ENCODE measurements at regions not wholly inside any gene's neighbourhood (a gene's known extent, or its start where the extent isn't known, plus 50 kb on each side); places are given as distances from the start of the nearest gene placed in this dataset.

GRCh38 chr21:28877318-28877884 is 115.3 kb downstream of the LTN1 start:
- peaks cover 7 to 51% of the 10 kb centered on the region in 2 experiments for H3K36me3 ChIP-seq (replicated peaks in 1 of 2; ENCODE audit: control extremely low read depth in 1 of 2, control insufficient read depth in 1 of 2, extremely low read depth in 1 of 2, insufficient read depth in 2 of 2, low read length in 1 of 2)
- no peaks in the 10 kb centered on the region for H3K27me3 Mint-ChIP-seq
- H4K20me1 ChIP-seq (ENCODE audit: control insufficient read depth, insufficient read depth, low read length, poor library complexity, severe bottlenecking): no peaks in the 10 kb centered on the region
- ATAC-seq (ENCODE audit: low read depth): no peak
- intact Hi-C loops (cut with micrococcal nuclease): no loop called here
- no peak overlapping the region for H3K9ac ChIP-seq (ENCODE audit: low read length)
- no peak overlapping the region for H3K27ac ChIP-seq (ENCODE audit: low read length in 2 of 2)
- no peak overlapping the region for H3K4me2 ChIP-seq (replicated peaks; ENCODE audit: low read depth, low read length, poor library complexity, severe bottlenecking)
- H3K27ac Mint-ChIP-seq: no peak overlapping the region
- H3K4me3 ChIP-seq (ENCODE audit: control extremely low read depth in 1 of 5, extremely low read depth in 1 of 5, insufficient read depth in 1 of 5, low read depth in 2 of 5, low read length in 4 of 5): no peak overlapping the region
- TF ChIP-seq CTCF (IDR thresholded peaks at IDR 0.05) (peak; percentile 57), EZH2 (IDR thresholded peaks at IDR 0.05; ENCODE audit: borderline replicate concordance, insufficient read depth, low read depth, low read length, poor library complexity, severe bottlenecking) (no peak)
- no peaks in the 10 kb centered on the region for H3K79me2 ChIP-seq (ENCODE audit: control insufficient read depth, insufficient read depth, low read length)
- DNase-seq: no peak
- H3K4me1 ChIP-seq (ENCODE audit: control insufficient read depth in 2 of 2, insufficient read depth in 2 of 2, low read length in 2 of 2): no peaks in the 10 kb centered on the region
- POLR2A ChIA-PET: no interaction called here
- no CpG with 5 or more reads among the region's 1 CpG for WGBS (ENCODE audit: insufficient coverage)
- no peak overlapping the region for H3K4me3 Mint-ChIP-seq
- H3K9me3 ChIP-seq (ENCODE audit: control extremely low read depth in 1 of 3, control insufficient read depth in 2 of 3, insufficient read depth in 1 of 3, low read length in 2 of 3): no peaks in the 10 kb centered on the region
- CTCF ChIA-PET: no interaction called here
- H3K4me1 Mint-ChIP-seq: no peaks in the 10 kb centered on the region
- no peaks in the 10 kb centered on the region for H3K27me3 ChIP-seq (replicated peaks in 1 of 4; ENCODE audit: control extremely low read depth in 1 of 4, control insufficient read depth in 3 of 4, insufficient read depth in 4 of 4, low read length in 3 of 4)
- H3K9me3 Mint-ChIP-seq (ENCODE audit: insufficient read depth): no peaks in the 10 kb centered on the region
- H2AFZ ChIP-seq (ENCODE audit: insufficient read depth, low read depth, low read length, poor library complexity, severe bottlenecking): no peak overlapping the region

- ChIA-PET CTCF (no interaction called here), POLR2A (no interaction called here)
- WGBS (ENCODE audit: insufficient coverage): 44% methylated on average over 3 of the region's 5 CpGs
- H3K4me3 Mint-ChIP-seq: no peak overlapping the region
- no peaks in the 10 kb centered on the region for H3K4me1 ChIP-seq (ENCODE audit: control insufficient read depth in 2 of 2, insufficient read depth in 2 of 2, low read length in 2 of 2)
- peaks cover 3 to 50% of the 10 kb centered on the region in 2 experiments for H3K36me3 ChIP-seq (replicated peaks in 1 of 2; ENCODE audit: control extremely low read depth in 1 of 2, control insufficient read depth in 1 of 2, extremely low read depth in 1 of 2, insufficient read depth in 2 of 2, low read length in 1 of 2)
- H3K79me2 ChIP-seq (ENCODE audit: control insufficient read depth, insufficient read depth, low read length): no peaks in the 10 kb centered on the region
- H3K27me3 Mint-ChIP-seq: no peaks in the 10 kb centered on the region
- no peak for ATAC-seq (ENCODE audit: low read depth)
- H3K9me3 ChIP-seq (ENCODE audit: control extremely low read depth in 1 of 3, control insufficient read depth in 2 of 3, insufficient read depth in 1 of 3, low read length in 2 of 3): no peaks in the 10 kb centered on the region
- H3K27ac Mint-ChIP-seq: no peak overlapping the region
- no peak overlapping the region for H3K4me2 ChIP-seq (replicated peaks; ENCODE audit: low read depth, low read length, poor library complexity, severe bottlenecking)
- no peak overlapping the region for H3K27ac ChIP-seq (ENCODE audit: low read length in 2 of 2)
- no peaks in the 10 kb centered on the region for H3K27me3 ChIP-seq (replicated peaks in 1 of 4; ENCODE audit: control extremely low read depth in 1 of 4, control insufficient read depth in 3 of 4, insufficient read depth in 4 of 4, low read length in 3 of 4)
- H3K9ac ChIP-seq (ENCODE audit: low read length): no peak overlapping the region
- H3K4me3 ChIP-seq (ENCODE audit: control extremely low read depth in 1 of 5, extremely low read depth in 1 of 5, insufficient read depth in 1 of 5, low read depth in 2 of 5, low read length in 4 of 5): no peak overlapping the region
- no peak for TF ChIP-seq CTCF (IDR thresholded peaks at IDR 0.05)
- TF ChIP-seq EZH2 (IDR thresholded peaks at IDR 0.05; ENCODE audit: borderline replicate concordance, insufficient read depth, low read depth, low read length, poor library complexity, severe bottlenecking): no peak
- no peak overlapping the region for H2AFZ ChIP-seq (ENCODE audit: insufficient read depth, low read depth, low read length, poor library complexity, severe bottlenecking)
- intact Hi-C loops (cut with micrococcal nuclease): no loop called here
- no peaks in the 10 kb centered on the region for H4K20me1 ChIP-seq (ENCODE audit: control insufficient read depth, insufficient read depth, low read length, poor library complexity, severe bottlenecking)
- no peak for DNase-seq
- H3K9me3 Mint-ChIP-seq (ENCODE audit: insufficient read depth): no peaks in the 10 kb centered on the region
- H3K4me1 Mint-ChIP-seq: no peaks in the 10 kb centered on the region
Observed at GRCh38 chr21:28875078-28875477, 117.6 kb downstream of the LTN1 start.
